ENCODE measurements at regions not wholly inside any gene's neighbourhood (a gene's known extent, or its start where the extent isn't known, plus 50 kb on each side); places are given as distances from the start of the nearest gene placed in this dataset.

DNA sequence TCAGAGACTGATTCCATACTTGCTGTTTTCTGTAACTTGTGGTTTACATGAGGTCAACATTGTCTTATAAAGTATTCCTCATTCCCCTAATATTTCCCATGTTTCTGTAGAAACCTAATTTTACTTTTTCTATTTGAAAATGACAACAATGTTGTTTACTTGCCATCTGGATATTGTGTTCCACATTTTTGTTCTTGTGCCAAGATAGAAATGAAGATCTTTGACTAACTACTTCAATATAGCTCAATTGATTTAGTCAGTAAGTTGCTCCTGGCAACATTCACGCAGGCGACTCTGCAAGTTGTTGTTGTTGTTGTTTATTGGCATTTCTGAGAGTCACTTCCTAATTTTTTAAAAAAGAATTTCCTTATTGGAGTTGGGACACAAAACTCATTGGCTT lies 69.5 kb downstream of the CAVIN2 start:
- no peak for TF ChIP-seq ELF4 (IDR thresholded peaks at IDR 0.05)
- TF ChIP-seq L3MBTL2 (conservative IDR thresholded peaks at IDR 0.05), result no peak

All from HEK293T (cell line).